HG02678 (cell line): ENCODE measurements at regions not wholly inside any gene's neighbourhood (a gene's known extent, or its start where the extent isn't known, plus 50 kb on each side); places are given as distances from the start of the nearest gene placed in this dataset.

Experiments used
- ATAC-seq: cut with Tn5 transposase; IDR thresholded peaks from one replicate; pipeline ENCODE4 v1.9.1; 2021; ENCODE audit warnings: mild to moderate bottlenecking, moderate library complexity; ENCODE audit not compliant: unreplicated experiment

GRCh38 chr13:33891196-33891742 lies 73.3 kb downstream of the RFC3 start:
- ATAC-seq = no peak

GRCh38 chr13:33893559-33893958 lies 75.6 kb downstream of the RFC3 start:
- ATAC-seq = no peak

GRCh38 chr13:33904431-33904830 lies 86.5 kb downstream of the RFC3 start:
- no peak for ATAC-seq

GRCh38 chr13:33908116-33908515 lies 90.2 kb downstream of the RFC3 start:
- no peak for ATAC-seq

GRCh38 chr13:33910255-33910654 lies 92.3 kb downstream of the RFC3 start:
- no peak for ATAC-seq

GRCh38 chr13:33911521-33911920 lies 93.6 kb downstream of the RFC3 start:
- ATAC-seq = no peak

- ATAC-seq = no peak
Measured at GRCh38 chr13:33913829-33914228, 95.9 kb downstream of the RFC3 start.

- no peak for ATAC-seq
Measured at GRCh38 chr13:33917190-33917589, 99.2 kb downstream of the RFC3 start.

GRCh38 chr13:33918199-33918932 lies 100.4 kb downstream of the RFC3 start:
- no peak for ATAC-seq

GRCh38 chr13:33919120-33919519 lies 101.2 kb downstream of the RFC3 start:
- no peak for ATAC-seq

GRCh38 chr13:33925563-33925962 lies 107.6 kb downstream of the RFC3 start:
- no peak for ATAC-seq

GRCh38 chr13:33927315-33927714 lies 109.4 kb downstream of the RFC3 start:
- ATAC-seq = no peak

- peak; percentile 66 for ATAC-seq
Measured at GRCh38 chr13:33931397-33932311, 113.7 kb downstream of the RFC3 start.

- no peak for ATAC-seq
Measured at GRCh38 chr13:33932769-33933406, 114.9 kb downstream of the RFC3 start.

GRCh38 chr13:33933810-33934209 lies 115.9 kb downstream of the RFC3 start:
- no peak for ATAC-seq

GRCh38 chr13:33934343-33934742 lies 116.4 kb downstream of the RFC3 start:
- no peak for ATAC-seq

GRCh38 chr13:33934951-33935371 lies 117.0 kb downstream of the RFC3 start:
- no peak for ATAC-seq

GRCh38 chr13:33935969-33936368 lies 118.0 kb downstream of the RFC3 start:
- no peak for ATAC-seq

- no peak for ATAC-seq
Measured at GRCh38 chr13:33937373-33938098, 119.6 kb downstream of the RFC3 start.

GRCh38 chr13:33940256-33940655 lies 122.3 kb downstream of the RFC3 start:
- ATAC-seq = no peak

GRCh38 chr13:33940898-33941297 lies 122.9 kb downstream of the RFC3 start:
- ATAC-seq = no peak
